ENCODE measurements at regions not wholly inside any gene's neighbourhood (a gene's known extent, or its start where the extent isn't known, plus 50 kb on each side); places are given as distances from the start of the nearest gene placed in this dataset.
"Not testable (repeated sequence)": the region's sequence is repeated elsewhere in the genome, so short reads cannot be mapped to it uniquely, and the experiment has no call there.

DNA sequence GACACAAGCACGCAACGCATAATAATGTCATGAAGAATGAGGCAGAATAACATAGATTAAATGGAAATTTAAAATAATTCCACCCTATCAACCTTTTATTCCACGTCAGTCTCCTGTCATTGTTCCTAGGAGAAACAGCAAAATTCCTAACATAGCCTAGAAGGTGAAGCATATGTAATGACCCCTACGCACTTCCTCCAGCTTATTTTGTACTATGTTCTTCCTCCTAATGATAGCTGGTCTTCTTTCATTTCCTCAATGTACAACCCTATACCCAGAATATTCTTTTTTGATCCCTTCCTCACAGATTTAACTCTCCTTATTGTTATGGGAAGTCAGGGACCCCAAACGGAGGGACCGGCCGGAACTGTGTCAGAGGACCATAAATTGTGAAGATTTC, 122.0 kb upstream of the CARMIL1 start:
- Histone ChIP-seq H3K27me3 (ENCODE audit: low read depth) (no peaks in the 10 kb centered on the region), H3K27ac (no peak overlapping the region), H3K4me1 (no peaks in the 10 kb centered on the region), H3K4me3 (no peak overlapping the region), H3K9me3 (peaks cover 14% of the 10 kb centered on the region), H3K36me3 (no peaks in the 10 kb centered on the region)
- DNase-seq = no peak
- intact Hi-C loops (cut with DNase I) = no loop called here
- TF ChIP-seq, protein P1, sequence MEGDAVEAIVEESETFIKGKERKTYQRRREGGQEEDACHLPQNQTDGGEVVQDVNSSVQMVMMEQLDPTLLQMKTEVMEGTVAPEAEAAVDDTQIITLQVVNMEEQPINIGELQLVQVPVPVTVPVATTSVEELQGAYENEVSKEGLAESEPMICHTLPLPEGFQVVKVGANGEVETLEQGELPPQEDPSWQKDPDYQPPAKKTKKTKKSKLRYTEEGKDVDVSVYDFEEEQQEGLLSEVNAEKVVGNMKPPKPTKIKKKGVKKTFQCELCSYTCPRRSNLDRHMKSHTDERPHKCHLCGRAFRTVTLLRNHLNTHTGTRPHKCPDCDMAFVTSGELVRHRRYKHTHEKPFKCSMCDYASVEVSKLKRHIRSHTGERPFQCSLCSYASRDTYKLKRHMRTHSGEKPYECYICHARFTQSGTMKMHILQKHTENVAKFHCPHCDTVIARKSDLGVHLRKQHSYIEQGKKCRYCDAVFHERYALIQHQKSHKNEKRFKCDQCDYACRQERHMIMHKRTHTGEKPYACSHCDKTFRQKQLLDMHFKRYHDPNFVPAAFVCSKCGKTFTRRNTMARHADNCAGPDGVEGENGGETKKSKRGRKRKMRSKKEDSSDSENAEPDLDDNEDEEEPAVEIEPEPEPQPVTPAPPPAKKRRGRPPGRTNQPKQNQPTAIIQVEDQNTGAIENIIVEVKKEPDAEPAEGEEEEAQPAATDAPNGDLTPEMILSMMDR (IDR thresholded peaks at IDR 0.05) = no peak
- ATAC-seq = peak; percentile 35 to 51

GRCh38 chr6:25157842-25158241, 121.3 kb upstream of the CARMIL1 start:
- intact Hi-C loops (cut with DNase I) = no loop called here
- H3K9me3 ChIP-seq = peaks cover 14% of the 10 kb centered on the region
- H3K27me3 ChIP-seq (ENCODE audit: low read depth) = no peaks in the 10 kb centered on the region
- ATAC-seq (no peak), DNase-seq (no peak)
- no peak overlapping the region for H3K4me3 ChIP-seq
- no peaks in the 10 kb centered on the region for H3K36me3 ChIP-seq
- TF ChIP-seq, protein P1 (IDR thresholded peaks at IDR 0.05) = no peak
- no peak overlapping the region for H3K27ac ChIP-seq
- H3K4me1 ChIP-seq = no peaks in the 10 kb centered on the region

GRCh38 chr6:25160134-25160533, 119.0 kb upstream of the CARMIL1 start:
- peaks cover 14% of the 10 kb centered on the region for H3K9me3 ChIP-seq
- H3K27me3 ChIP-seq (ENCODE audit: low read depth); DNase-seq; H3K4me3 ChIP-seq; ATAC-seq; H3K27ac ChIP-seq; intact Hi-C loops (cut with DNase I); H3K4me1 ChIP-seq; H3K36me3 ChIP-seq: not testable (repeated sequence)

DNA sequence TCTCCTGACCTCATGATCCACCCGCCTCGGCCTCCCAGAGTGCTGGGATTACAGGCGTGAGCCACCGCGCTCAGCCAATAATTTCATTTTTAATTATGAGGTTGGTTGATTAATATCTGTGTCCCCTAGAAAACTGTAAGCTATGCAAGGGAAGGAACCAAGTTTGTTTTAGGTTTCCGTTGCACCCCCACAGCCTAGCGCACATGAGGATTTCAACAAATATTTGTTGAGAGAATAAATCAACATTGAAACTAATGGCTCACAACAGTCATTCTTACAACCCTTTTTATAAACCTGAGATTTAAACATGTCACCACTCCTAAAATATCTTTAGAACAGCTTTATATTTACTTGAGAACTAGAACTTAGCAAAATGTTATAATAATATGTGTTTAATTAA, 114.0 kb upstream of the CARMIL1 start:
- TF ChIP-seq, protein P1 (IDR thresholded peaks at IDR 0.05) = no peak
- H3K4me1 ChIP-seq = peaks cover 7% of the 10 kb centered on the region
- H3K27ac ChIP-seq = peak overlapping the region; percentile 56
- intact Hi-C loops (cut with DNase I) = no loop called here
- H3K4me3 ChIP-seq = peak overlapping the region; percentile 52
- H3K27me3 ChIP-seq (ENCODE audit: low read depth) = no peaks in the 10 kb centered on the region
- DNase-seq = no peak
- H3K9me3 ChIP-seq = no peaks in the 10 kb centered on the region
- no peaks in the 10 kb centered on the region for H3K36me3 ChIP-seq
- peak; percentile 25 to 70 for ATAC-seq

DNA sequence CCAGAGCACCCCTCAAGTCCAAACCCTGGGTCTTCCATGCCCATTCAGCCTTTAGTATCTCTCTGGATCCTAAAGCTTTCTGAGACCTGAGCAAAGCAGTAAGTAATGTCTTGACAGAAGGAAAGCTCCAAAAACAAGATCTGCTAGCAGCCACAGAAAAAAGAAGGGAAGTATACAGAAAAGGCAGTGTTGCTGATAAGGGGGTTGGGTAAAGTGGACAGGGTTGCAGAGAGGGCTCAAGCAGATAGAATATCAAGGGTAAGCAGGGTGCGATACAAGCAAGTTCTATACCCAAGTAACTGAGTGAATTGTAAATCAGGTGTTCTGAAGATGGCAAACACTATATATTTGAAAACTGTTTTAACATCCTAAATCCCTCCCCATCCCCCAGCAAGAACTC, 113.4 kb upstream of the CARMIL1 start:
- H3K4me1 ChIP-seq = peaks cover 7% of the 10 kb centered on the region
- TF ChIP-seq, protein P1 (IDR thresholded peaks at IDR 0.05) = no peak
- no peaks in the 10 kb centered on the region for H3K36me3 ChIP-seq
- peak overlapping the region; percentile 52 for H3K4me3 ChIP-seq
- DNase-seq (no peak), ATAC-seq (peak; percentile 34 to 41)
- H3K27ac ChIP-seq = peak overlapping the region; percentile 56
- intact Hi-C loops (cut with DNase I) = no loop called here
- no peaks in the 10 kb centered on the region for H3K9me3 ChIP-seq
- no peaks in the 10 kb centered on the region for H3K27me3 ChIP-seq (ENCODE audit: low read depth)

DNA sequence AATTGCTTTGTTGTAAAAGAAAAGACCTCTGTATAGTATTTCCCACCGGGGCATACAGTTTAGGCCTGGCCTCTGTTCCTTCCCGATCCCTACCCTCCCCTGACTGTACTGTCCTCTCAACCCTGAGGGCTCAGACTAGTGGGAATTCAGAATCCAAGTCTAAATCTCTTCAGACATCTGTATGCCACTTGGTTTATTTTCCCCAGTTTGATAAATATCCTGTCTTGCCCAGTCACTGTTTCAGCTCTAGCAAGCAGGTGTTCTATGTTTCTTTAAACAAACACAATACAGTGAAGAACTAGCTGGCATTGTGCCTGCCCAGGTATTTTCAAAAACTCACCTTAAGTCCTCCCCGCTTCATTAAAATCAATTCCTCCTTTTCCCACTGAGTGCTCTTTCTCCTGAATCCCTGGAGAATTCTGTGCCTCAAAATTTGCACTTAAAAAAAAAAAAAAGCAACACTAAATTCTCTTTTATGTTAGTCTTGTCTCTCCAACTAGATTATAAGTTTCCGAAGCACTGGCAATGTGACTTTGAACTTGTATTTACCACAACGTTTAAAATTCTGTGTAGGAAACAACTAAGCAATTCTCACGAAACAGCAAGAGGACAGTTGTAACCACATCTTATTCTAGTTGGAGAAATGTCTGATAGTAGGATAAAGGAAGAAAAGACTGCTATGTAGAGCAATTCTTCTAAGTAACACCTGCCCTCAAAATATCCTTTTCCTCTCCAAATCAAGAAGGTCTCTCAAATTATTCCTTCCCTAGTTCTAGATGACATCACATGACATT, 112.0 kb upstream of the CARMIL1 start:
- H3K4me3 ChIP-seq = no peak overlapping the region
- intact Hi-C loops (cut with DNase I) = no loop called here
- H3K27me3 ChIP-seq (ENCODE audit: low read depth) = no peaks in the 10 kb centered on the region
- DNase-seq (no peak), ATAC-seq (peak; percentile 56 to 65)
- TF ChIP-seq, protein P1 (IDR thresholded peaks at IDR 0.05) = no peak
- peaks cover 7% of the 10 kb centered on the region for H3K4me1 ChIP-seq
- H3K27ac ChIP-seq = no peak overlapping the region
- H3K9me3 ChIP-seq = no peaks in the 10 kb centered on the region
- H3K36me3 ChIP-seq = no peaks in the 10 kb centered on the region
